ENCODE measurements at regions not wholly inside any gene's neighbourhood (a gene's known extent, or its start where the extent isn't known, plus 50 kb on each side); places are given as distances from the start of the nearest gene placed in this dataset.

- Mint-ChIP-seq H3K36me3 (ENCODE audit: low read depth) (no peaks in the 10 kb centered on the region), H3K27ac (ENCODE audit: unreplicated experiment) (no peak overlapping the region), H3K27me3 (ENCODE audit: low read depth) (no peaks in the 10 kb centered on the region), H3K9me3 (ENCODE audit: low read depth) (no peaks in the 10 kb centered on the region), H3K4me3 (ENCODE audit: unreplicated experiment) (no peak overlapping the region), H3K4me1 (ENCODE audit: low read depth) (peaks cover 13% of the 10 kb centered on the region)
- DNase-seq (ENCODE audit: low spot score) = no peak
- no peak for TF ChIP-seq CTCF (IDR thresholded peaks at IDR 0.05)
Measured at GRCh38 chr11:38448284-38448683, 1850.2 kb upstream of the RAG2 start.

GRCh38 chr11:38446336-38446735 is 1848.3 kb upstream of the RAG2 start:
- Mint-ChIP-seq H3K4me3 (ENCODE audit: unreplicated experiment) (no peak overlapping the region), H3K36me3 (ENCODE audit: low read depth) (no peaks in the 10 kb centered on the region), H3K27ac (ENCODE audit: unreplicated experiment) (no peak overlapping the region), H3K9me3 (ENCODE audit: low read depth) (no peaks in the 10 kb centered on the region), H3K4me1 (ENCODE audit: low read depth) (peaks cover 13% of the 10 kb centered on the region), H3K27me3 (ENCODE audit: low read depth) (no peaks in the 10 kb centered on the region)
- TF ChIP-seq CTCF (IDR thresholded peaks at IDR 0.05) = no peak
- no peak for DNase-seq (ENCODE audit: low spot score)

GRCh38 chr11:38438091-38438490 is 1840.1 kb upstream of the RAG2 start:
- H3K27me3 Mint-ChIP-seq (ENCODE audit: low read depth) = no peaks in the 10 kb centered on the region
- no peak for TF ChIP-seq CTCF (IDR thresholded peaks at IDR 0.05)
- no peak for DNase-seq (ENCODE audit: low spot score)
- no peaks in the 10 kb centered on the region for H3K4me1 Mint-ChIP-seq (ENCODE audit: low read depth)
- no peak overlapping the region for H3K27ac Mint-ChIP-seq (ENCODE audit: unreplicated experiment)
- H3K9me3 Mint-ChIP-seq (ENCODE audit: low read depth) = peaks cover 6% of the 10 kb centered on the region
- peaks cover 5% of the 10 kb centered on the region for H3K36me3 Mint-ChIP-seq (ENCODE audit: low read depth)
- H3K4me3 Mint-ChIP-seq (ENCODE audit: unreplicated experiment) = no peak overlapping the region

GRCh38 chr11:38425578-38425977 is 1827.5 kb upstream of the RAG2 start:
- H3K4me3 Mint-ChIP-seq (ENCODE audit: unreplicated experiment) = no peak overlapping the region
- DNase-seq (ENCODE audit: low spot score) = no peak
- H3K9me3 Mint-ChIP-seq (ENCODE audit: low read depth) = no peaks in the 10 kb centered on the region
- H3K4me1 Mint-ChIP-seq (ENCODE audit: low read depth) = peaks cover 5% of the 10 kb centered on the region
- no peak for TF ChIP-seq CTCF (IDR thresholded peaks at IDR 0.05)
- no peak overlapping the region for H3K27ac Mint-ChIP-seq (ENCODE audit: unreplicated experiment)
- H3K27me3 Mint-ChIP-seq (ENCODE audit: low read depth) = no peaks in the 10 kb centered on the region
- H3K36me3 Mint-ChIP-seq (ENCODE audit: low read depth) = peaks cover under 1% of the 10 kb centered on the region

GRCh38 chr11:38423042-38423441 is 1825.0 kb upstream of the RAG2 start:
- no peak overlapping the region for H3K27ac Mint-ChIP-seq (ENCODE audit: unreplicated experiment)
- TF ChIP-seq CTCF (IDR thresholded peaks at IDR 0.05) = no peak
- no peaks in the 10 kb centered on the region for H3K9me3 Mint-ChIP-seq (ENCODE audit: low read depth)
- H3K27me3 Mint-ChIP-seq (ENCODE audit: low read depth) = no peaks in the 10 kb centered on the region
- H3K4me1 Mint-ChIP-seq (ENCODE audit: low read depth) = no peaks in the 10 kb centered on the region
- H3K4me3 Mint-ChIP-seq (ENCODE audit: unreplicated experiment) = no peak overlapping the region
- no peak for DNase-seq (ENCODE audit: low spot score)
- no peaks in the 10 kb centered on the region for H3K36me3 Mint-ChIP-seq (ENCODE audit: low read depth)

All from chondrocyte (in vitro differentiated cells).